ENCODE measurements at regions not wholly inside any gene's neighbourhood (a gene's known extent, or its start where the extent isn't known, plus 50 kb on each side); places are given as distances from the start of the nearest gene placed in this dataset.

GRCh38 chr1:104163912-104164476, 414.3 kb downstream of the AMY1C start:
- TF ChIP-seq, protein P1, sequence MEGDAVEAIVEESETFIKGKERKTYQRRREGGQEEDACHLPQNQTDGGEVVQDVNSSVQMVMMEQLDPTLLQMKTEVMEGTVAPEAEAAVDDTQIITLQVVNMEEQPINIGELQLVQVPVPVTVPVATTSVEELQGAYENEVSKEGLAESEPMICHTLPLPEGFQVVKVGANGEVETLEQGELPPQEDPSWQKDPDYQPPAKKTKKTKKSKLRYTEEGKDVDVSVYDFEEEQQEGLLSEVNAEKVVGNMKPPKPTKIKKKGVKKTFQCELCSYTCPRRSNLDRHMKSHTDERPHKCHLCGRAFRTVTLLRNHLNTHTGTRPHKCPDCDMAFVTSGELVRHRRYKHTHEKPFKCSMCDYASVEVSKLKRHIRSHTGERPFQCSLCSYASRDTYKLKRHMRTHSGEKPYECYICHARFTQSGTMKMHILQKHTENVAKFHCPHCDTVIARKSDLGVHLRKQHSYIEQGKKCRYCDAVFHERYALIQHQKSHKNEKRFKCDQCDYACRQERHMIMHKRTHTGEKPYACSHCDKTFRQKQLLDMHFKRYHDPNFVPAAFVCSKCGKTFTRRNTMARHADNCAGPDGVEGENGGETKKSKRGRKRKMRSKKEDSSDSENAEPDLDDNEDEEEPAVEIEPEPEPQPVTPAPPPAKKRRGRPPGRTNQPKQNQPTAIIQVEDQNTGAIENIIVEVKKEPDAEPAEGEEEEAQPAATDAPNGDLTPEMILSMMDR (IDR thresholded peaks at IDR 0.05; ENCODE audit: low read depth, low read length, missing control alignments) = no peak
- H3K4me3 ChIP-seq (ENCODE audit: low read depth, low read length) = no peak overlapping the region
- no peak for DNase-seq (ENCODE audit: low read depth)
- in situ Hi-C loops (cut with HindIII; ENCODE audit: low sequenced_read_pairs) = no loop called here

DNA sequence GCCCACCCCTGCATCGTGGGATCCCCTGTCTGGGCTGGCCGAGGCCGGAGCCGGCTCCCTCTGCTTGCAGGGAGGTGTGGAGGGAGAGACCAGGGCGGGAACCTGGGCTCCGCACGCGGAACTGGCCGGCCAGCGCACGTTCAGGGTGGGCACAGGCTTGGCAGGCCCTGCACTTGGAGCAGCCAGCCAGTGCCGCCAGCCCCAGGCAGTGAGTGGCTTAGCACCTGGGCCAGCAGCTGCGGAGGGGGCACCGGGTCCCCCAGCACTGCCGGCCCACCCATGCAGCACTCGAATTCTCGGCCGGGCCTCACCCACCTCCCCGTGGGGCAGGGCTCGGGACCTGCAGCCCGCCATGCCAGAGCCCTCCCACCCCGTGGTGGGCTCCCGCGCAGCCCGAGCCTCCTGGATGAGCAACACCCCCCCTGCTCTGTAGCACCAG, 422.6 kb downstream of the AMY1C start:
- in situ Hi-C loops (cut with HindIII; ENCODE audit: low sequenced_read_pairs) = no loop called here
- H3K4me3 ChIP-seq (ENCODE audit: low read depth, low read length) = no peak overlapping the region
- TF ChIP-seq, protein P1 (IDR thresholded peaks at IDR 0.05; ENCODE audit: low read depth, low read length, missing control alignments) = no peak
- no peak for DNase-seq (ENCODE audit: low read depth)

DNA sequence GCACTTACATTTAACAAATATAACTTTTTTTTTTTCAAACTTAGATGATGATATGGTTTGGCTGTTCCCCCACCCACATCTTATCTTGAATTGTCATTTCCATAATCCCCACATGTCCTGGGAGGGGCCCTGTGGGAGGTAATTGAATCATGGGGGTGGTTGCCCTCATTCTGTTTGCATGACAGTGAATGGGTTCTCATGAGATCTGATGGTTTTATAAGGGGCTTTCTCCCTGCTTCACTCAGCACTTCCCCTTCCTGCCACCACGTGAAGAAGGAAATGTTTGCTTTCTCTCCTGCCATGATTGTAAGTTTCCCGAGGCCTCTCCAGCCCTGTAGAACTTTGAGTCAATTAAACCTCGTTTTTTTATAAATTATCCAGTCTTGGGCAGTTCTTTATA, 432.6 kb downstream of the AMY1C start:
- TF ChIP-seq, protein P1 (IDR thresholded peaks at IDR 0.05; ENCODE audit: low read depth, low read length, missing control alignments) = no peak
- DNase-seq (ENCODE audit: low read depth) = no peak
- no peak overlapping the region for H3K4me3 ChIP-seq (ENCODE audit: low read depth, low read length)
- in situ Hi-C loops (cut with HindIII; ENCODE audit: low sequenced_read_pairs) = no loop called here

DNA sequence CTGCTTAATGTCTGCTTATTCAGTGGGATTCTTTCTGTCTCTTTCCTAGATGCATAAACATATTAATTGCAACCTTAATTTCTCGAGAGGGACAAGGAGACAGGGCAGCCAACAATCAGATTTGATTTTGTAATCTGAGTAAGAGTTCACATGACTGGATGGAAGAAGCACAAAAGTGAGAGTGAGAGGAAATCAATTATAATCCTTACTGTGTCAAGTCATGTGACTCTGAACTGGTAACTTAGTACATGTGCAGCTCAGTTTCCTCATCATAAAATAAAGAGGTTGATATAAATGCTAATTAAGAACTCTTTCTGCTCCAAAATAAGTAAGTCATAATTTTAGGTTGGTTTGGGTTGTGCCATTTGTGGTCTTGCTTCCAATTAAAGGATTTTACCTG, 439.5 kb downstream of the AMY1C start:
- in situ Hi-C loops (cut with HindIII; ENCODE audit: low sequenced_read_pairs) = no loop called here
- TF ChIP-seq, protein P1 (IDR thresholded peaks at IDR 0.05; ENCODE audit: low read depth, low read length, missing control alignments) = no peak
- no peak overlapping the region for H3K4me3 ChIP-seq (ENCODE audit: low read depth, low read length)
- no peak for DNase-seq (ENCODE audit: low read depth)

DNA sequence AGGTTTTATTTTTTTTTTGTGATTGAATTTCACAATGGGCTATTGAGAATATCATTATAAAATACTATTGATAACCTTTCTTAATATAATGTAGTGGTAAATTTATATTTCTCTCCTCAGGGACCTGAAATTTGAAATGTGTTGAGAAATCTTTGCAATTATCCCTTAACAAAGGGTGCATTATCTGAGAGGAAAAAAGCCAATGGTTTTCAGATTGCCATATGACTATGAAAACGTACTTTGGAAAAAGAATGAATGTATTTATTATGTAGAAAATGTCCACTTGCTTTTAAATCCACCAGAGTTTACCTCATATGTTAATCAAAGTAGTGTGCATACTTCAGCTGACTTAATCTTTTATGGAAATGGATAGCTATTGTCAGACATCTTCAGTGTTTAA, 441.1 kb downstream of the AMY1C start:
- TF ChIP-seq, protein P1 (IDR thresholded peaks at IDR 0.05; ENCODE audit: low read depth, low read length, missing control alignments) = no peak
- in situ Hi-C loops (cut with HindIII; ENCODE audit: low sequenced_read_pairs) = no loop called here
- DNase-seq (ENCODE audit: low read depth) = no peak
- no peak overlapping the region for H3K4me3 ChIP-seq (ENCODE audit: low read depth, low read length)

- TF ChIP-seq, protein P1 (IDR thresholded peaks at IDR 0.05; ENCODE audit: low read depth, low read length, missing control alignments) = no peak
- no peak for DNase-seq (ENCODE audit: low read depth)
- in situ Hi-C loops (cut with HindIII; ENCODE audit: low sequenced_read_pairs) = no loop called here
- no peak overlapping the region for H3K4me3 ChIP-seq (ENCODE audit: low read depth, low read length)
Measured at GRCh38 chr1:104195395-104195794, 445.7 kb downstream of the AMY1C start.
